Pancreas (tissue), 10 donors: ENCODE measurements at regions not wholly inside any gene's neighbourhood (a gene's known extent, or its start where the extent isn't known, plus 50 kb on each side); places are given as distances from the start of the nearest gene placed in this dataset.

Source experiments
- ATAC-seq, 4 donors: fragments of 200-7000 bp; cut with Tn5 transposase; one replicate each; pipeline versions ENCODE4 v1.8.0 to v1.9.1; 2020; ENCODE audit warnings: mild to moderate bottlenecking in 4 of 4, moderate library complexity in 4 of 4
- DNase-seq, 6 donors: peaks; one replicate each; pipeline ENCODE4 v3.0.0-alpha.2; 2020
- FAIRE-seq: peaks from 2 replicates; lab custom pipeline; 2012; peaks lifted over from hg19 to GRCh38; lab: Jason Lieb, UNC
- H3K27ac ChIP-seq, 4 donors: fragments of 200-600 bp; sonication (generic); 1 replicate in 3 of 4; 2 replicates in 1 of 4; pipeline versions ENCODE4 v1.5.0 to v1.8.0; 2020
- H3K27me3 ChIP-seq, 4 donors: fragments of 200-600 bp; one replicate each; pipeline ENCODE4 v1.8.0; 2021
- H3K36me3 ChIP-seq, 3 donors: fragments of 200-600 bp; sonication (generic) in 1 of 3; one replicate each; pipeline versions ENCODE4 v1.5.0 to v1.8.0; 2020 to 2021
- H3K4me1 ChIP-seq, 3 donors: fragments of 200-600 bp; one replicate each; pipeline ENCODE4 v1.8.0; 2021
- H3K4me3 ChIP-seq, 4 donors: fragments of 200-600 bp; sonication (generic) in 2 of 4; one replicate each; pipeline versions ENCODE4 v1.5.0 to v1.8.0; 2020 to 2021
- H3K9me3 ChIP-seq, 4 donors: fragments of 200-600 bp; one replicate each; pipeline ENCODE4 v1.8.0; 2021
- WGBS, 2 donors: extraction: QIAGEN DNeasy Blood & Tissue Kit; methylation state at CpG; one replicate each; pipeline ENCODE4 v1.1.7; 2013; 5-methylcytosine and 5-hydroxymethylcytosine counted together
- intact Hi-C, 3 donors: fragments of 100-400 bp; cut with DNase I; formaldehyde crosslinking; loops; one replicate each; pipeline versions ENCODE4 v1.11.1 to v1.14.2; 2022
- TF ChIP-seq, protein P1 (sequence below), 4 donors: fragments of 200-600 bp; sonication (generic) in 3 of 4; IDR thresholded peaks; one replicate each; pipeline versions ENCODE4 v1.5.0 to v1.8.0; 2021; ENCODE audit warnings: antibody characterized with exemption in 4 of 4
- donor health status: healthy with polysubstance abuse.
- donor health status: DM: no; HTN: no; CAD: no; lungs with moderate emphysema.
- donor health status: DM: no; HTN: no; CAD: no.
- donor health status: control.
- donor health status: control.
- donor health status: Bipolar disorder and iron deficiency.
- donor health status: DM: yes; HTN: yes; CAD: no.
- donor health status: DM: no; HTN: no; CAD: no.
- donor health status: DM: no; HTN: no; CAD: no.
- donor health status: DM: yes; HTN: yes; CAD: no.

DNA sequence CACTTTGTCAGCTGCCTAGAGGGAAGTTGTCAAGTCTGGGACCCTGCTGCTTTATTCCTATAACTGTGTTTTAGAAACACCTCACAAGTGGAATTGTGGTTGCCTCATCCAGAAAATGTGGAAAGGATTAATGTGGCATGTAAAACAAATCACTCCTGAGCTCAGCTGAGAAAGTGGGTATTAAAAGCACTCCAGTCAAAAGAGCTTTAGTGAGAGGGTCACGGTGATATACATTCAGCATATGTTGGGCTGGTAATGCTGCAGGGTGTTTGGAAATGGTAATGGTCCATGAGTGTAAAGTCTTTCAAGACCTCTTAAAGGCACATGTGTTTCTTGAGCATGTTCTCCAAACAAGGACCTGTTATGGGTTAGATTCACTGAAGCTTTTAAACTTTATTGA is 318.2 kb upstream of the MEOX2 start:
- H3K27ac ChIP-seq: no peak overlapping the region
- no peaks in the 10 kb centered on the region for H3K36me3 ChIP-seq
- 79 to 82% methylated on average over 1 of the region's 1 CpG for WGBS, 2 donors
- H3K9me3 ChIP-seq: no peaks in the 10 kb centered on the region
- intact Hi-C loops: no loop called here
- ATAC-seq (no peak), FAIRE-seq (no peak), DNase-seq (no peak)
- TF ChIP-seq, protein P1, sequence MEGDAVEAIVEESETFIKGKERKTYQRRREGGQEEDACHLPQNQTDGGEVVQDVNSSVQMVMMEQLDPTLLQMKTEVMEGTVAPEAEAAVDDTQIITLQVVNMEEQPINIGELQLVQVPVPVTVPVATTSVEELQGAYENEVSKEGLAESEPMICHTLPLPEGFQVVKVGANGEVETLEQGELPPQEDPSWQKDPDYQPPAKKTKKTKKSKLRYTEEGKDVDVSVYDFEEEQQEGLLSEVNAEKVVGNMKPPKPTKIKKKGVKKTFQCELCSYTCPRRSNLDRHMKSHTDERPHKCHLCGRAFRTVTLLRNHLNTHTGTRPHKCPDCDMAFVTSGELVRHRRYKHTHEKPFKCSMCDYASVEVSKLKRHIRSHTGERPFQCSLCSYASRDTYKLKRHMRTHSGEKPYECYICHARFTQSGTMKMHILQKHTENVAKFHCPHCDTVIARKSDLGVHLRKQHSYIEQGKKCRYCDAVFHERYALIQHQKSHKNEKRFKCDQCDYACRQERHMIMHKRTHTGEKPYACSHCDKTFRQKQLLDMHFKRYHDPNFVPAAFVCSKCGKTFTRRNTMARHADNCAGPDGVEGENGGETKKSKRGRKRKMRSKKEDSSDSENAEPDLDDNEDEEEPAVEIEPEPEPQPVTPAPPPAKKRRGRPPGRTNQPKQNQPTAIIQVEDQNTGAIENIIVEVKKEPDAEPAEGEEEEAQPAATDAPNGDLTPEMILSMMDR (IDR thresholded peaks at IDR 0.05): no peak
- no peaks in the 10 kb centered on the region for H3K27me3 ChIP-seq
- H3K4me1 ChIP-seq: no peaks in the 10 kb centered on the region
- no peak overlapping the region for H3K4me3 ChIP-seq

DNA sequence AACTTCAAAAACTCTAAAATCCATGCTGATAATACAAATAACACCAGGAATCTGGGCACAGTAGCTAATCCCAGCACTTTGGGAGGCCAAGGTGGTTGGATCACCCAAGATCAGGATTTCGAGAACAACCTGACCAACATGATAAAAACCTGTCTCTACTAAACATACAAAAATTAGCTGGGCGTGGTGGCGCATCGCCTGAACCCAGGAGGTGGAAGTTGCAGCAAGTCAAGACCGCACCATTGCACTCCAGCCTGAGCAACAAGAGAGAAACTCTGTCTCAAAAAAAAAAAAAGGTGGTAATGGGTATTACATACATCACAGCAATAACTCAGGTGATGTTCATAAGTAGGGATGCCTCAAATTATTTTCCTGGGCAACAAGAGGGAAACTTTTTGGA is 315.0 kb upstream of the MEOX2 start:
- Histone ChIP-seq H3K27me3 (no peaks in the 10 kb centered on the region), H3K36me3 (no peaks in the 10 kb centered on the region), H3K27ac (no peak overlapping the region), H3K4me3 (no peak overlapping the region), H3K4me1 (no peaks in the 10 kb centered on the region), H3K9me3 (no peaks in the 10 kb centered on the region)
- ATAC-seq (no peak), FAIRE-seq (no peak), DNase-seq (no peak)
- WGBS, 2 donors: 80 to 88% methylated on average over 5 of the region's 5 CpGs
- intact Hi-C loops: no loop called here
- TF ChIP-seq, protein P1 (IDR thresholded peaks at IDR 0.05): no peak

DNA sequence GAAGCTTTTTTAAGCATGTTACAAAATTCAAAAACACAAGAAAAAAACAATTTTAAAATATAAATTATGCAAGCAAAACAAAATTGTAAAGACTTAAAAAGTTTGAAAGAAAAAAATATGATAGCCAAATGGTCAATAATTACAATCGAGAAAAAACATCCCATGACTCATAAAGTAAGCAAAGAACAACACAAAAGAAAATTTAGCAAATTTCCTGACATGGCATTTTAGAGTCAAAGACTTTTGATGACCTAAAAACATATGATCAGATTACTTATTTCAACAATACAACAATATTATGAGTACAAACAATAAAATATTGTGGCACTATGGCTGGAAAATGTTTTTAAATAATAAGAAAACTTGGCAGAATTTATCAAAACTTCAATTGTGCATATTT is 312.1 kb upstream of the MEOX2 start:
- peak; percentile 49 for FAIRE-seq
- Histone ChIP-seq H3K4me1 (no peaks in the 10 kb centered on the region), H3K4me3 (no peak overlapping the region), H3K27me3 (no peaks in the 10 kb centered on the region), H3K27ac (no peak overlapping the region), H3K9me3 (no peaks in the 10 kb centered on the region), H3K36me3 (no peaks in the 10 kb centered on the region)
- 37 to 50% methylated on average over 1 of the region's 1 CpG for WGBS, 2 donors
- ATAC-seq: no peak
- TF ChIP-seq, protein P1 (IDR thresholded peaks at IDR 0.05): no peak
- intact Hi-C loops: no loop called here
- DNase-seq: no peak

DNA sequence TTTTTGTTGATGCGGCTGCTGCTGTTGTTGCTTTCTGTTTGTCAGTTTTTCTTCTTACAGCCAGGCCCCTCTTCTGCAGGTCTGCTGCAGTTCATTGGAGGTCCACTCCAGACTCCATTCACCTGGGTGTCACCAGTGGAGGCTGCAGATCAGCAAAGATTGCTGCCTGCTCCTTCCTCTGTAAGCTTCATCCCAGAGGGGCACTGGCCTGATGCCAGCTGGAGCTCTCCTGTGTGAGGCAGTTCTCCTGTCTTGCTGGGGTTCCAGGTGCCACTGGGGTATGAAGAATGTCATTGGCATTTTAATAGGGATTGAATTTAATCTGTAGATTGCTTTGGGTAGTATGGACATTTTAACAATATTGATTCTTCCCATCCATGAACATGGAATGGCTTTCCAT is 308.5 kb upstream of the MEOX2 start:
- DNase-seq: peak in 3 of 6 donors; percentile 30 to 50 (median 48)
- no peak overlapping the region for H3K4me3 ChIP-seq

DNA sequence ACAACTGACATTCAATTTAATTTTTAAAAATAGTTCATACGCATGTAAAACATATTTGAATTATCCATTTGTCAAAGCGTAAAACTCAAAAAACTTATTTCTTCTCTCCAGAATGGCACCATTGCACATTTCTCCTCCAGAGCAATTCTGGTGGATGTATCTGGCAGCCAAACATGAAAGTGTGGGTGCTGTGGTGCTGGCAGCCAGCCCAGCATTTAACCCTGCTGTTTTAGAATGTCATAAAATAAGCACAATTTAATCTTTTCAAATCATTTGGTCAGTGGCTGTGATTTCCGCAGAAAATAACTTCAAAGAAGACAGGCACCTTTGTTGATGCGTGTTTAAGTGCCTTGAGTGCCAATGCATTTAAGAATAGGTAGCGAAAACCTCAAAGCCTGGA is 302.7 kb upstream of the MEOX2 start:
- no peaks in the 10 kb centered on the region for H3K36me3 ChIP-seq
- no peak overlapping the region for H3K4me3 ChIP-seq
- DNase-seq (no peak), FAIRE-seq (no peak), ATAC-seq (no peak)
- intact Hi-C loops: no loop called here
- H3K9me3 ChIP-seq: no peaks in the 10 kb centered on the region
- no peaks in the 10 kb centered on the region for H3K27me3 ChIP-seq
- H3K4me1 ChIP-seq: no peaks in the 10 kb centered on the region
- H3K27ac ChIP-seq: no peak overlapping the region
- 72 to 73% methylated on average over 5 of the region's 5 CpGs for WGBS, 2 donors
- TF ChIP-seq, protein P1 (IDR thresholded peaks at IDR 0.05): no peak

More for the DNA sequence above, 308.5 kb upstream of the MEOX2 start:
- intact Hi-C loops: no loop called here
- no peaks in the 10 kb centered on the region for H3K9me3 ChIP-seq
- ATAC-seq (no peak), FAIRE-seq (no peak)
- H3K36me3 ChIP-seq: no peaks in the 10 kb centered on the region
- no peak overlapping the region for H3K27ac ChIP-seq
- TF ChIP-seq, protein P1 (IDR thresholded peaks at IDR 0.05): no peak
- no peaks in the 10 kb centered on the region for H3K4me1 ChIP-seq
- no peaks in the 10 kb centered on the region for H3K27me3 ChIP-seq
- WGBS, 2 donors: 95 to 98% methylated on average over 1 of the region's 1 CpG
